Thyroid gland (tissue), 4 donors: ENCODE measurements at regions not wholly inside any gene's neighbourhood (a gene's known extent, or its start where the extent isn't known, plus 50 kb on each side); places are given as distances from the start of the nearest gene placed in this dataset.

Experiments used
- DNase-seq, 2 donors: peaks; one replicate each; pipeline ENCODE4 v3.0.0-alpha.2; 2019
- H3K27ac ChIP-seq, 3 donors: fragments of 200-600 bp; sonication (generic); 1 replicate in 2 of 3; 2 replicates in 1 of 3; pipeline ENCODE4 v1.5.1; 2016 to 2019; ENCODE audit warnings: mild to moderate bottlenecking in 1 of 3, moderate library complexity in 1 of 3
- H3K27me3 ChIP-seq: fragments of 200-600 bp; sonication (generic); one replicate; pipeline ENCODE4 v1.5.1; 2019
- H3K36me3 ChIP-seq, 2 donors: fragments of 200-600 bp; sonication (generic); one replicate each; pipeline ENCODE4 v1.5.1; 2016 to 2019
- H3K4me1 ChIP-seq, 2 donors: fragments of 200-600 bp; sonication (generic); one replicate each; pipeline ENCODE4 v1.5.1; 2017 to 2019
- H3K4me3 ChIP-seq, 3 donors: fragments of 200-600 bp; sonication (generic); replicated peaks in 1 of 3; 1 replicate in 2 of 3; 2 replicates in 1 of 3; pipeline ENCODE4 v1.5.1; 2016; ENCODE audit warnings: mild to moderate bottlenecking in 1 of 3
- H3K9me3 ChIP-seq: fragments of 200-600 bp; sonication (generic); one replicate; pipeline ENCODE4 v1.5.1; 2017
- CTCF ChIP-seq, 6 experiments: fragments of 200-600 bp in 3 of 6; fragments of 450-650 bp in 3 of 6; sonication (generic) in 3 of 6; IDR thresholded peaks; one replicate each; pipeline ENCODE4 v1.5.1; 2016 to 2019; ENCODE audit warnings: antibody characterized with exemption in 6 of 6, mild to moderate bottlenecking in 2 of 6, inconsistent platforms in 1 of 6, moderate library complexity in 1 of 6
- POLR2A ChIP-seq, 2 donors: fragments of 450-650 bp; IDR thresholded peaks; one replicate each; pipeline ENCODE4 v1.6.1; 2017; ENCODE audit warnings: antibody characterized with exemption in 2 of 2, mild to moderate bottlenecking in 2 of 2, moderate library complexity in 1 of 2
- WGBS, 2 donors: methylation state at CpG; one replicate each; pipeline ENCODE4 v1.1.5; 2017; 5-methylcytosine and 5-hydroxymethylcytosine counted together
- intact Hi-C: fragments of 100-400 bp; cut with DNase I; formaldehyde crosslinking; loops from one replicate; pipeline ENCODE4 v1.15.1; 2023

DNA sequence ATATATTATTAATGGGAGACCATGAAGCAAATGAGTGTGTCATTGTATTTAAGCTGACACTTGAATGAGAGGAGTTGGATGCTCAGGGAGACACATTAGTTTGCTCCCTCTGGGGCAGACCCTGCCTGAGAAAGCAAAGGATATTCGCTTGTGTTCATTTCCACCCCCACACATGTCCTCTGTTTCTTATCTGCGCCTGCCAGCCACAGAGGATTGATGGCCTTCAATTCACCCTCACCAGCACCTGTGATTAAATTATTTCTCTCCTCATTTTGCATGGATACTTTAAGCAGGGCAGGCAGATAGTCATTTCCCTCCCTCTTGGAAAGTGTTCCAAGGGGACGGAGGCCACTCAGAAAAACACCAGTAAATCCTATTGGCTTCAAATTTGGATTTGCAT, 185.2 kb upstream of the GMDS start:
- H3K36me3 ChIP-seq, result no peaks in the 10 kb centered on the region
- 94 to 97% methylated on average over 3 of the region's 3 CpGs for WGBS, 2 donors
- no peaks in the 10 kb centered on the region for H3K27me3 ChIP-seq
- DNase-seq, result no peak
- TF ChIP-seq POLR2A (IDR thresholded peaks at IDR 0.05) (no peak), CTCF (IDR thresholded peaks at IDR 0.05) (no peak)
- no peaks in the 10 kb centered on the region for H3K9me3 ChIP-seq
- intact Hi-C loops, result no loop called here
- H3K4me1 ChIP-seq, result no peaks in the 10 kb centered on the region
- no peak overlapping the region for H3K4me3 ChIP-seq
- H3K27ac ChIP-seq, result no peak overlapping the region

- intact Hi-C loops, result no loop called here
- no peak for DNase-seq
- Histone ChIP-seq H3K4me3 (no peak overlapping the region), H3K27ac (no peak overlapping the region), H3K4me1 (no peaks in the 10 kb centered on the region), H3K36me3 (no peaks in the 10 kb centered on the region), H3K9me3 (no peaks in the 10 kb centered on the region), H3K27me3 (no peaks in the 10 kb centered on the region)
- 86% methylated on average over 6 of the region's 6 CpGs for WGBS, 2 donors
- TF ChIP-seq POLR2A (IDR thresholded peaks at IDR 0.05) (no peak), CTCF (IDR thresholded peaks at IDR 0.05) (no peak)
These were observed 184.1 kb upstream of the GMDS start for GRCh38 chr6:2429460-2429859.

DNA sequence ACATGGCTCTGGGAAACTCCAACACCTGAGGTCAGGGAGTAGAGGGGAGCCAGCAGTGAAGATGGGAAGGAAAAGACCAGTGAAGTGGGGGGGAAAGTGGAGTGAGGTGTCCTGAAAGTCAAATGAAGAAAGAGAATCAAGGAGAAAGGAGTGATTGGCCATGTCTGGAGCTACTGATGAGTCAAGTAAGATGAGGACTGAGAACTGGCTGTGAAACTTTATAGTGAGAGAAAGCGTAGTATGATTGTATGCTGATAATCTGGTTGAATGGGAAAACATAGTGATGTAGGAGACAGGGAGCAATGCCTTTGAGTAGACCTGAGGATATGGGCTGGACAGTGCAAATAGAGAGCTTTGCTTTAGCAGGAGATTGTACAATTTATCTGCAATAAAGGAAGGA, 183.6 kb upstream of the GMDS start:
- no peak overlapping the region for H3K4me3 ChIP-seq
- DNase-seq, result no peak
- no peaks in the 10 kb centered on the region for H3K27me3 ChIP-seq
- H3K27ac ChIP-seq, result no peak overlapping the region
- no peaks in the 10 kb centered on the region for H3K9me3 ChIP-seq
- 92 to 100% methylated on average over 1 of the region's 1 CpG for WGBS, 2 donors
- no peaks in the 10 kb centered on the region for H3K4me1 ChIP-seq
- intact Hi-C loops, result no loop called here
- no peak for TF ChIP-seq CTCF (IDR thresholded peaks at IDR 0.05)
- no peak for TF ChIP-seq POLR2A (IDR thresholded peaks at IDR 0.05)
- H3K36me3 ChIP-seq, result no peaks in the 10 kb centered on the region

DNA sequence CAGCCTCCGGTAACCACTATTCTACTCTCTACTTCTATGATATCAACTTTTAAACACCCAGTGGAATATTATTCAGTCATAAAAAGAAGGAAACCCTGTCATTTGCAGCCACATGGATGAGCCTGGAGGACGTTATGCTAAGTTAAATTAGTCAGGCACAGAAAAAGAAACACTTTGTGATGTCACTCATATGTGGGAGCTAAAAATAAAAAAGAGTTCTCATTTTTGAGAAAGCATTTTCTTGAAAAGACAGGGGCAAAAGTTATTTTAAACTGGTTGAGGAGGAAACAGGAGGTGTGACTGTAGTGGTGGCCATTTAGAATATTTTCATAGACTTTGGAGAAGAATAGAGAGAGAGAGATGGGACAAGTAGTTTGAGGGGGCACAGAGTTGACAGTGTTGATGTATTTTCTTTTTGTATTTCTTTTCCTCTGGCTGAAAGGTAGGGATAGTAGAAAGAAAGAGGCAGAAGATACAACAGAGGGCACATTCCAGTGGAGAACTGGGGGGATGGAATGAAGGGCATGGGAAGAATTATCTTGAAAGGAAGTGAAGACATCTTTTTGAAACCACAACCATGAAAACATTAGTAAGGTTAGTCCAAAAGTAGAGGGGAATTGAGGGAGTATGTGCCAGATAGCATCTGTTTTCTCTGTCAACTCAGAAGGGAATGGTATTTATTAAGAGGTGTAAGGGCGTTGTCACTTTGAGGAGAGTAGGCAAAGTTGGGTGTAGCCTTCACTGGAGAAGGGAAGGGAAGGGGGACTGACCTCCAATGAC, 181.3 kb upstream of the GMDS start:
- no peak for DNase-seq
- TF ChIP-seq CTCF (IDR thresholded peaks at IDR 0.05) (no peak), POLR2A (IDR thresholded peaks at IDR 0.05) (no peak)
- H3K27me3 ChIP-seq, result no peaks in the 10 kb centered on the region
- H3K27ac ChIP-seq, result no peak overlapping the region
- intact Hi-C loops, result no loop called here
- H3K4me3 ChIP-seq, result no peak overlapping the region
- H3K36me3 ChIP-seq, result no peaks in the 10 kb centered on the region
- no peaks in the 10 kb centered on the region for H3K9me3 ChIP-seq
- no peaks in the 10 kb centered on the region for H3K4me1 ChIP-seq
- WGBS, 2 donors, result 88 to 92% methylated on average over 3 of the region's 3 CpGs

DNA sequence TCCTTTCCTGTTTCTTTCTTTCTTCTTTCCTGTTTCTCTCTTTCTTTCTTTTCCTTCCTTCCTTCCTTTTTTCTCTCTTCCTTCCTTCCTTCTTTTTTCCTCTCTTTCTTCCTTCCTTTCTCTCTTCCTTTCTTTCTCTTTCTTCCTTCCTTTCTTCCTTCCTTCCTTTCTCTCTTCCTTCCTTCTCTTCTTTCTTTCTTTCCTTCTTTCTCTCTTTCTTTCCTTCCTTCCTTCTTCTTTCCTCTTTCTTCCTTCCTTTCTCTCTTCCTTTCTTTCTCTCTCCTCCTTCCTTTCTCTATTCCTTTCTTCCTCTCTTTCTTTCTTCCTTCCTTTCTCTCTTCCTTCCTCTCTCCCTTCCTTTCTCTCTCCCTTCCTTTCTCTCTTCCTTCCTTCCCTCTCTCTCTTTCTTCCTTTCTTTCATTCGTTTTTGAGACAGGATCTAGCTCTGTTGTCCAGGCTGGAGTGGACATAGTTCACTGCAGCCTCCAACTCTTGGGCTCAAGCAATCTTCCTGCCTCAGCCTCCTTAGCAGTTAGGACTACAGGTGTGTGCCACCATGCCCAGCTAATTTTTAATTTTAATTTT, 170.8 kb upstream of the GMDS start:
- intact Hi-C loops, result no loop called here
- Histone ChIP-seq H3K4me1 (no peaks in the 10 kb centered on the region), H3K36me3 (no peaks in the 10 kb centered on the region), H3K9me3 (no peaks in the 10 kb centered on the region), H3K27ac (no peak overlapping the region), H3K27me3 (no peaks in the 10 kb centered on the region), H3K4me3 (no peak overlapping the region)
- 77 to 85% methylated on average over 1 of the region's 1 CpG for WGBS, 2 donors
- DNase-seq, result no peak
- no peak for TF ChIP-seq CTCF (IDR thresholded peaks at IDR 0.05)
- no peak for TF ChIP-seq POLR2A (IDR thresholded peaks at IDR 0.05)
